NCI-H526 (cell line): ENCODE measurements at regions not wholly inside any gene's neighbourhood (a gene's known extent, or its start where the extent isn't known, plus 50 kb on each side); places are given as distances from the start of the nearest gene placed in this dataset.
A peak's percentile ranks its signal among the peaks of the same experiment; 100 is the strongest.
"Not testable (repeated sequence)": the region's sequence is repeated elsewhere in the genome, so short reads cannot be mapped to it uniquely, and the experiment has no call there.

Source experiments
- DNase-seq, 2 experiments: peaks; one replicate each; lab custom pipeline; 2025; lab: John Stamatoyannopoulos, UW

- no peak for DNase-seq
Measured at GRCh38 chr11:37171451-37171850, 573.4 kb upstream of the RAG2 start.

GRCh38 chr11:37170311-37170710 is 572.3 kb upstream of the RAG2 start:
- no peak for DNase-seq

GRCh38 chr11:37145434-37145833 is 547.4 kb upstream of the RAG2 start:
- DNase-seq = not testable (repeated sequence)

GRCh38 chr11:37142591-37142990 is 544.6 kb upstream of the RAG2 start:
- DNase-seq = no peak

GRCh38 chr11:37141707-37142106 is 543.7 kb upstream of the RAG2 start:
- peak in 1 of 2 experiments; percentile 22 for DNase-seq

GRCh38 chr11:37135606-37136005 is 537.6 kb upstream of the RAG2 start:
- not testable (repeated sequence) for DNase-seq

GRCh38 chr11:37134637-37135036 is 536.6 kb upstream of the RAG2 start:
- DNase-seq = no peak

- DNase-seq = no peak
Measured at GRCh38 chr11:37124384-37124783, 526.3 kb upstream of the RAG2 start.

- no peak for DNase-seq
Measured at GRCh38 chr11:37115963-37116362, 517.9 kb upstream of the RAG2 start.

- DNase-seq = no peak
Measured at GRCh38 chr11:37110385-37110784, 512.3 kb upstream of the RAG2 start.

- DNase-seq = no peak
Measured at GRCh38 chr11:37109286-37109585, 511.2 kb upstream of the RAG2 start.

- no peak for DNase-seq
Measured at GRCh38 chr11:37108436-37109285, 510.6 kb upstream of the RAG2 start.

- no peak for DNase-seq
Measured at GRCh38 chr11:37107831-37108230, 509.8 kb upstream of the RAG2 start.

GRCh38 chr11:37107415-37107814 is 509.4 kb upstream of the RAG2 start:
- no peak for DNase-seq

GRCh38 chr11:37105427-37105826 is 507.4 kb upstream of the RAG2 start:
- no peak for DNase-seq

GRCh38 chr11:37104380-37104779 is 506.3 kb upstream of the RAG2 start:
- no peak for DNase-seq

- DNase-seq = no peak
Measured at GRCh38 chr11:37100008-37100407, 502.0 kb upstream of the RAG2 start.

GRCh38 chr11:37092487-37092886 is 494.5 kb upstream of the RAG2 start:
- no peak for DNase-seq

GRCh38 chr11:37089439-37089838 is 491.4 kb upstream of the RAG2 start:
- no peak for DNase-seq

- no peak for DNase-seq
Measured at GRCh38 chr11:37088573-37088910, 490.5 kb upstream of the RAG2 start.

- DNase-seq = no peak
Measured at GRCh38 chr11:37087650-37088572, 489.9 kb upstream of the RAG2 start.

GRCh38 chr11:37078521-37078920 is 480.5 kb upstream of the RAG2 start:
- no peak for DNase-seq

- DNase-seq = no peak
Measured at GRCh38 chr11:37076866-37077265, 478.8 kb upstream of the RAG2 start.
